LNCaP clone FGC (cell line): ENCODE measurements at regions not wholly inside any gene's neighbourhood (a gene's known extent, or its start where the extent isn't known, plus 50 kb on each side); places are given as distances from the start of the nearest gene placed in this dataset.

Experiments
- DNase-seq: peaks from one replicate; pipeline ENCODE4 v3.0.0-alpha.2; 2011; ENCODE audit warnings: low read depth
- H3K4me3 ChIP-seq: 2 replicates; pipeline ENCODE4 v1.5.1; 2011; ENCODE audit warnings: mild to moderate bottlenecking, low read depth, low read length, control low read depth
- TF ChIP-seq, protein P1 (sequence below): IDR thresholded peaks from 2 replicates; pipeline ENCODE4 v1.5.1; 2012; ENCODE audit warnings: mild to moderate bottlenecking; ENCODE audit not compliant: control insufficient read depth, insufficient read depth; ENCODE audit errors: extremely low read depth

GRCh38 chr6:21953831-21954801 is 342.7 kb downstream of the PRL start:
- H3K4me3 ChIP-seq = no peak overlapping the region
- TF ChIP-seq, protein P1, sequence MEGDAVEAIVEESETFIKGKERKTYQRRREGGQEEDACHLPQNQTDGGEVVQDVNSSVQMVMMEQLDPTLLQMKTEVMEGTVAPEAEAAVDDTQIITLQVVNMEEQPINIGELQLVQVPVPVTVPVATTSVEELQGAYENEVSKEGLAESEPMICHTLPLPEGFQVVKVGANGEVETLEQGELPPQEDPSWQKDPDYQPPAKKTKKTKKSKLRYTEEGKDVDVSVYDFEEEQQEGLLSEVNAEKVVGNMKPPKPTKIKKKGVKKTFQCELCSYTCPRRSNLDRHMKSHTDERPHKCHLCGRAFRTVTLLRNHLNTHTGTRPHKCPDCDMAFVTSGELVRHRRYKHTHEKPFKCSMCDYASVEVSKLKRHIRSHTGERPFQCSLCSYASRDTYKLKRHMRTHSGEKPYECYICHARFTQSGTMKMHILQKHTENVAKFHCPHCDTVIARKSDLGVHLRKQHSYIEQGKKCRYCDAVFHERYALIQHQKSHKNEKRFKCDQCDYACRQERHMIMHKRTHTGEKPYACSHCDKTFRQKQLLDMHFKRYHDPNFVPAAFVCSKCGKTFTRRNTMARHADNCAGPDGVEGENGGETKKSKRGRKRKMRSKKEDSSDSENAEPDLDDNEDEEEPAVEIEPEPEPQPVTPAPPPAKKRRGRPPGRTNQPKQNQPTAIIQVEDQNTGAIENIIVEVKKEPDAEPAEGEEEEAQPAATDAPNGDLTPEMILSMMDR = no peak
- peak; percentile 38 for DNase-seq

GRCh38 chr6:21955053-21955595 is 341.7 kb downstream of the PRL start:
- no peak for DNase-seq
- H3K4me3 ChIP-seq = no peak overlapping the region
- TF ChIP-seq, protein P1 = no peak

- DNase-seq = no peak
- TF ChIP-seq, protein P1 = no peak
- H3K4me3 ChIP-seq = no peak overlapping the region
These were observed 340.9 kb downstream of the PRL start for GRCh38 chr6:21955951-21956350.

DNA sequence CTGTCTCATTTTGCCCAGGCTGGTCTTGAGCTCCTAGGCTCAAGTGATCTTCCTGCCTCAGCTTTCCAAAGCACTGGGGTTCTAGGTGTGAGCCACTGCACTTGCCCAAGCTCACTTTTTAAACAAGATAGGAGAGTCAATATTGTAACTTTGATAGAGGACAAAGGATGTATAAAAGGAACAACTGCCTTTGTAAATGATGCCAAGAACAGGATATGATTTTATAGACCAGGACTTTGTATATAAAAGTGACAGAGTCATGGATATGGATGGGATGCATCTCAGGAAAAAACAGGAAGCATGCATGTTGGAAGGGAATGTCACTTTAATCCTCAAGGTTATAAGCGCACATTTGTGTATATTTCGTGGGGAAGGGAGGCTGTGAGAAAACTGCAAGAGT is 338.4 kb downstream of the PRL start:
- TF ChIP-seq, protein P1 = no peak
- no peak overlapping the region for H3K4me3 ChIP-seq
- peak; percentile 48 for DNase-seq

DNA sequence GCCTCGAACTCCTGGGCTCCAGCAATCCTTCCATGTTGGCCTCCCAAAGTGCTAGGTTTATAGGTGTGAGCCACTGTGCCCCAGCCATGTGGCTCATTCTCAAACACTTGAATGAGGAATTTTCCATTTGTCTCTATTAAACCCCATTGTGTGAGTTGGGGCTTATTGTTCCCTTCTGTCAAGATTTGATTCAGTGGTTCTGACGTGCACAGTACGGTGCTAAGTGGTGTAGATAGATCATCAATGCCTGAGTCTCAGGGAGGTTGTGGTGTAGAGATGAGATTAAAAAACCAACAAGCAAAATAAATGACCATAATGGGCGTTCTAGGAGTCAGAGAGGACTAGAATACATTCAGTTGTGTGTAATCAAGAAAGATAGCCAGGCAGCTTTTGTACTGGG is 335.6 kb downstream of the PRL start:
- DNase-seq = no peak
- TF ChIP-seq, protein P1 = no peak
- no peak overlapping the region for H3K4me3 ChIP-seq

DNA sequence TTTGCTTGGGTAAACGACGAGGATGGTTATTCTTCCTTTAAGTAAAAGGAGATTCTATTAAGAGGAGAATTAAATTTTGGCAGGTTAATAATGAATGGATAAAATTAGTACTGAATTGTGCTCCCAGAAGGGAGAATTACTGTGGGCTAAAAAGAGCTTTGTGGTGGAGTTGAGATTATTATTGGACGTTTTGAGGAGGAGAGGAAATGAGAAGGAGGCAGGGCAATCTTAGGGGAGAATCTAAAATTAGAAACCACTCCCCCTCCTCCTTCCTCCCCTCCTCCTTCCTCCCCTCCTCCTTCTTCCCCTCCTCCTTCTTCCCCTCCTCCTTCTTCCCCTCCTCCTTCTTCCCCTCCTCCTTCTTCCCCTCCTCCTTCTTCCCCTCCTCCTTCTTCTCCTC is 331.8 kb downstream of the PRL start:
- no peak overlapping the region for H3K4me3 ChIP-seq
- DNase-seq = no peak

More for the DNA sequence above, 331.8 kb downstream of the PRL start:
- TF ChIP-seq, protein P1 = no peak
